B cell (primary cell): ENCODE measurements at regions not wholly inside any gene's neighbourhood (a gene's known extent, or its start where the extent isn't known, plus 50 kb on each side); places are given as distances from the start of the nearest gene placed in this dataset.

Source experiments
- ATAC-seq: fragments of 200-7000 bp; cut with Tn5 transposase; one replicate; pipeline ENCODE4 v1.10.0; 2021; ENCODE audit warnings: low read depth, mild to moderate bottlenecking, moderate number of reproducible peaks, moderate library complexity
- CTCF ChIA-PET: fragments of 350-600 bp; sonication (Branson Sonifier 250); formaldehyde crosslinking; loops from one replicate; lab custom pipeline; 2021; ENCODE audit warnings: antibody characterized with exemption, inconsistent platforms; lab: Charles Lee
- POLR2A ChIA-PET: fragments of 350-600 bp; sonication (Branson Sonifier 250); formaldehyde crosslinking; loops from one replicate; lab custom pipeline; 2021; ENCODE audit warnings: antibody characterized with exemption; lab: Charles Lee
- DNase-seq: peaks from one replicate; pipeline ENCODE4 v3.0.0; 2013
- H2AFZ ChIP-seq: 2 replicates; pipeline ENCODE4 v1.6.1; 2012; ENCODE audit warnings: mild to moderate bottlenecking, low read depth, low read length; ENCODE audit not compliant: insufficient read depth, poor library complexity, severe bottlenecking
- H3K27ac ChIP-seq, 2 donors: 1 replicate in 1 of 2; 2 replicates in 1 of 2; pipeline ENCODE4 v1.5.1; 2012 to 2013; ENCODE audit warnings: low read length in 2 of 2, mild to moderate bottlenecking in 2 of 2, moderate library complexity in 1 of 2
- H3K27me3 ChIP-seq, 4 experiments: fragments of 200-600 bp in 1 of 4; sonication (generic) in 1 of 4; replicated peaks in 1 of 4; 1 replicate in 2 of 4; 2 replicates in 2 of 4; pipeline versions ENCODE4 v1.6.1 to v1.7.0; 2013 to 2016; ENCODE audit warnings: low read length in 3 of 4, mild to moderate bottlenecking in 2 of 4, mixed read lengths in 1 of 4, moderate library complexity in 1 of 4; ENCODE audit not compliant: insufficient read depth in 4 of 4, control insufficient read depth in 3 of 4; ENCODE audit errors: control extremely low read depth in 1 of 4
- H3K36me3 ChIP-seq, 2 experiments: replicated peaks in 1 of 2; 1 replicate in 1 of 2; 2 replicates in 1 of 2; pipeline versions ENCODE4 v1.6.1 to v1.7.1; 2013; ENCODE audit warnings: low read length in 1 of 2; ENCODE audit not compliant: insufficient read depth in 2 of 2, control insufficient read depth in 1 of 2; ENCODE audit errors: control extremely low read depth in 1 of 2, extremely low read depth in 1 of 2
- H3K4me1 ChIP-seq, 2 donors: fragments of 200-600 bp in 1 of 2; sonication (generic) in 1 of 2; 1 replicate in 1 of 2; 2 replicates in 1 of 2; pipeline versions ENCODE4 v1.5.1 to v1.6.1; 2013 to 2017; ENCODE audit warnings: low read length in 2 of 2; ENCODE audit not compliant: control insufficient read depth in 2 of 2, insufficient read depth in 2 of 2
- H3K4me2 ChIP-seq: replicated peaks from 2 replicates; pipeline ENCODE3; 2012; ENCODE audit warnings: mild to moderate bottlenecking, low read depth, low read length; ENCODE audit not compliant: poor library complexity, severe bottlenecking
- H3K4me3 ChIP-seq, 5 experiments: fragments of 200-600 bp in 1 of 5; sonication (generic) in 1 of 5; 1 replicate in 3 of 5; 2 replicates in 2 of 5; pipeline versions ENCODE4 v1.5.1 to v1.7.0; 2011 to 2016; ENCODE audit warnings: low read length in 4 of 5, mild to moderate bottlenecking in 4 of 5, low read depth in 2 of 5, control low read depth in 1 of 5, moderate library complexity in 1 of 5; ENCODE audit not compliant: insufficient read depth in 1 of 5; ENCODE audit errors: control extremely low read depth in 1 of 5, extremely low read depth in 1 of 5
- H3K79me2 ChIP-seq: fragments of 200-600 bp; sonication (generic); one replicate; pipeline ENCODE4 v1.6.0; 2016; ENCODE audit warnings: low read length; ENCODE audit not compliant: control insufficient read depth, insufficient read depth
- H3K9ac ChIP-seq: fragments of 200-600 bp; sonication (generic); 2 replicates; pipeline ENCODE4 v1.6.1; 2017; ENCODE audit warnings: mild to moderate bottlenecking, low read length, moderate library complexity
- H3K9me3 ChIP-seq, 3 donors: one replicate each; pipeline versions ENCODE4 v1.6.1 to v1.7.1; 2013; ENCODE audit warnings: low read length in 2 of 3; ENCODE audit not compliant: control insufficient read depth in 2 of 3, insufficient read depth in 1 of 3; ENCODE audit errors: control extremely low read depth in 1 of 3
- H4K20me1 ChIP-seq: 2 replicates; pipeline ENCODE4 v1.6.0; 2012; ENCODE audit warnings: mild to moderate bottlenecking, low read length; ENCODE audit not compliant: insufficient read depth, control insufficient read depth, poor library complexity, severe bottlenecking
- H3K27ac Mint-ChIP-seq: one replicate; pipeline ENCODE4 v1.8.0; 2021; ENCODE audit warnings: mixed read lengths
- H3K27me3 Mint-ChIP-seq: one replicate; pipeline ENCODE4 v1.8.0; 2021; ENCODE audit warnings: mixed read lengths
- H3K4me1 Mint-ChIP-seq: one replicate; pipeline ENCODE4 v1.8.0; 2021; ENCODE audit warnings: mixed read lengths
- H3K4me3 Mint-ChIP-seq: one replicate; pipeline ENCODE4 v1.8.0; 2021; ENCODE audit warnings: mixed read lengths
- H3K9me3 Mint-ChIP-seq: one replicate; pipeline ENCODE4 v1.8.0; 2022; ENCODE audit warnings: mixed read lengths; ENCODE audit not compliant: insufficient read depth
- EZH2 ChIP-seq: IDR thresholded peaks from 2 replicates; pipeline ENCODE4 v1.6.1; 2012; ENCODE audit warnings: borderline replicate concordance, low read depth, mild to moderate bottlenecking, moderate library complexity, low read length; ENCODE audit not compliant: insufficient read depth, poor library complexity, severe bottlenecking
- WGBS: methylation state at CpG from one replicate; pipeline ENCODE4 v1.1.5; 2013; ENCODE audit warnings: missing lambda C conversion rate; ENCODE audit not compliant: insufficient coverage; 5-methylcytosine and 5-hydroxymethylcytosine counted together
- intact Hi-C: fragments of 100-400 bp; cut with micrococcal nuclease; formaldehyde crosslinking; loops from one replicate; pipeline ENCODE4 v1.10.0; 2022
- TF ChIP-seq, protein P1 (sequence below): fragments of 200-600 bp; IDR thresholded peaks from one replicate; pipeline ENCODE4 v1.8.0; 2022; ENCODE audit warnings: antibody characterized with exemption, mild to moderate bottlenecking

DNA sequence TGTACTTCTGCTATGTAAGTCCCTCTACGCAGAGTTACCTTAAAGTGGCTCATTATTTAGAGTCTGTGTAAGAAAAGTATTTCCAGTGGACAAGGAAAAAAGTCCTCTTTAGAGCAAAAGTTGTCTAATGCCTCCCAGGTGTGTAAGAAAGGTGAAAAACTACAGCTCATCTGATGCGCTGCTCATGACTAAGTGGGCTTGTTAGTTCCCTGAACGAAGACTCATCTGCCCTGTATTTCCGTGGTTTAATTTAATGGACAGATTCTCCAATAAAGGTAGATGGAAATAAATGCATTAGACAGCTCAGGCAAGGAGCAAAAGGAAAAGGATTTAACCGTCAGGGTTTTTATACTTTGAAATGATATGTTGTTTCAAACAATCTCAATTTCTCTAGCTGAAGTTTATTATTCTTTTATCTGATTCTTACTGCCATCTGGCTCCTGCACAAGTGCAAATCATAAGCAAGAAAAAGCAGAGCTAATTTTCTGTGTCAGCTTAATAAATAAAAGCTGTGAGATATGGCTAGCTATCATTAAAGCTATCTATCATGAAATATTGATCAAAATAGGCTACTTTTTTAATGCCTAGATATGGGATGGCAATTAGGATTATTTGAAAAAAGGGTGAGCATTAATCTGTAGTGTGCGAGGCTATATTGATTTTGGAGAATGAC lies 73.7 kb upstream of the PCDH9 start:
- Mint-ChIP-seq H3K27me3 (no peaks in the 10 kb centered on the region), H3K27ac (no peak overlapping the region), H3K4me3 (no peak overlapping the region), H3K9me3 (no peaks in the 10 kb centered on the region), H3K4me1 (no peaks in the 10 kb centered on the region)
- H3K4me2 ChIP-seq, result no peak overlapping the region
- intact Hi-C loops, result no loop called here
- H3K36me3 ChIP-seq, result no peaks in the 10 kb centered on the region
- no peak overlapping the region for H3K9ac ChIP-seq
- H3K4me1 ChIP-seq, result no peaks in the 10 kb centered on the region
- ChIA-PET CTCF (no interaction called here), POLR2A (no interaction called here)
- no peaks in the 10 kb centered on the region for H3K27me3 ChIP-seq
- H3K9me3 ChIP-seq, result no peaks in the 10 kb centered on the region
- WGBS, result 77% methylated on average over 4 of the region's 6 CpGs
- TF ChIP-seq, protein P1, sequence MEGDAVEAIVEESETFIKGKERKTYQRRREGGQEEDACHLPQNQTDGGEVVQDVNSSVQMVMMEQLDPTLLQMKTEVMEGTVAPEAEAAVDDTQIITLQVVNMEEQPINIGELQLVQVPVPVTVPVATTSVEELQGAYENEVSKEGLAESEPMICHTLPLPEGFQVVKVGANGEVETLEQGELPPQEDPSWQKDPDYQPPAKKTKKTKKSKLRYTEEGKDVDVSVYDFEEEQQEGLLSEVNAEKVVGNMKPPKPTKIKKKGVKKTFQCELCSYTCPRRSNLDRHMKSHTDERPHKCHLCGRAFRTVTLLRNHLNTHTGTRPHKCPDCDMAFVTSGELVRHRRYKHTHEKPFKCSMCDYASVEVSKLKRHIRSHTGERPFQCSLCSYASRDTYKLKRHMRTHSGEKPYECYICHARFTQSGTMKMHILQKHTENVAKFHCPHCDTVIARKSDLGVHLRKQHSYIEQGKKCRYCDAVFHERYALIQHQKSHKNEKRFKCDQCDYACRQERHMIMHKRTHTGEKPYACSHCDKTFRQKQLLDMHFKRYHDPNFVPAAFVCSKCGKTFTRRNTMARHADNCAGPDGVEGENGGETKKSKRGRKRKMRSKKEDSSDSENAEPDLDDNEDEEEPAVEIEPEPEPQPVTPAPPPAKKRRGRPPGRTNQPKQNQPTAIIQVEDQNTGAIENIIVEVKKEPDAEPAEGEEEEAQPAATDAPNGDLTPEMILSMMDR, result no peak
- no peak for TF ChIP-seq EZH2
- H3K27ac ChIP-seq, result no peak overlapping the region
- no peaks in the 10 kb centered on the region for H3K79me2 ChIP-seq
- no peak overlapping the region for H2AFZ ChIP-seq
- DNase-seq (no peak), ATAC-seq (no peak)
- H4K20me1 ChIP-seq, result no peaks in the 10 kb centered on the region
- H3K4me3 ChIP-seq, result no peak overlapping the region

DNA sequence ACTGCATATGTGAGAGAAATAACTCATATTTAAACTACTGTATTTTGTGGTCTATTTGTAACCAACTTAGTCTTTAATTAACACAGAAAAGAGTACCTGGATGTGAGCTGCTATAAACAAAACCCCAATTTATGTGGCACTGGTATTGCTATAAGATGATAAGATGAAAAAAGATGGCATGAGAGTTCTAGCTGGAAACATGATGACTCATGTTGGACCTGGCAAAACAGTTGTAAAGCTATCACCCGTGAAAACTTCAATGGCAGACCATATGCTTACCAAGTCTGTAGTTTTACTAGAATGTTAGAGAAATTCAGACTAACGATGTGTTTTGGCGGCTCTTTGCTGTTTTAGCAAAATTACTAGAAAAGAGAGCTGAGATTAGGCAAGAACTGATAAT lies 69.6 kb upstream of the PCDH9 start:
- Histone ChIP-seq H3K27me3 (no peaks in the 10 kb centered on the region), H3K79me2 (no peaks in the 10 kb centered on the region), H3K4me1 (no peaks in the 10 kb centered on the region), H3K27ac (no peak overlapping the region), H3K4me3 (no peak overlapping the region), H3K4me2 (no peak overlapping the region), H2AFZ (no peak overlapping the region), H3K36me3 (no peaks in the 10 kb centered on the region), H4K20me1 (no peaks in the 10 kb centered on the region), H3K9me3 (no peaks in the 10 kb centered on the region), H3K9ac (no peak overlapping the region)
- H3K4me1 Mint-ChIP-seq, result no peaks in the 10 kb centered on the region
- WGBS, result 100% methylated on average over 1 of the region's 3 CpGs
- no peak for TF ChIP-seq EZH2
- TF ChIP-seq, protein P1, result no peak
- no peak overlapping the region for H3K4me3 Mint-ChIP-seq
- ChIA-PET CTCF (no interaction called here), POLR2A (no interaction called here)
- intact Hi-C loops, result no loop called here
- H3K9me3 Mint-ChIP-seq, result no peaks in the 10 kb centered on the region
- ATAC-seq, result no peak
- no peak overlapping the region for H3K27ac Mint-ChIP-seq
- DNase-seq, result no peak
- H3K27me3 Mint-ChIP-seq, result no peaks in the 10 kb centered on the region
